ENCODE measurements at regions not wholly inside any gene's neighbourhood (a gene's known extent, or its start where the extent isn't known, plus 50 kb on each side); places are given as distances from the start of the nearest gene placed in this dataset.

GRCh38 chr3:115217292-115217677 lies 70.2 kb upstream of the ZBTB20 start:
- no peak overlapping the region for H3K4me3 ChIP-seq (ENCODE audit: low read depth, low read length)
- no peaks in the 10 kb centered on the region for H3K9me3 ChIP-seq (ENCODE audit: control insufficient read depth, insufficient read depth, low read length)
- TF ChIP-seq CTCF (IDR thresholded peaks at IDR 0.05; ENCODE audit: low read depth, low read length), result no peak
- ChIA-PET POLR2A (interaction anchor here (0.8 kb wide), 1 partner anchor 566 kb away, joined by 3 read pairs; no protein-coding TSS in a partner anchor), CTCF (interaction anchor here (0.6 to 3.4 kb wide), 63 partner anchors 10 to 833 kb away, joined by 3 to 60 read pairs (median 5); partner anchors contain the start of gene GAP43)
- H3K27me3 ChIP-seq (ENCODE audit: control insufficient read depth, insufficient read depth, low read length), result no peaks in the 10 kb centered on the region
- no peak overlapping the region for H3K27ac ChIP-seq (ENCODE audit: low read depth, low read length)
- no peak for DNase-seq (ENCODE audit: low read depth, low spot score)

- TF ChIP-seq CTCF (IDR thresholded peaks at IDR 0.05; ENCODE audit: low read depth, low read length), result peak; percentile 80
- Histone ChIP-seq H3K4me3 (ENCODE audit: low read depth, low read length) (no peak overlapping the region), H3K9me3 (ENCODE audit: control insufficient read depth, insufficient read depth, low read length) (no peaks in the 10 kb centered on the region), H3K27me3 (ENCODE audit: control insufficient read depth, insufficient read depth, low read length) (no peaks in the 10 kb centered on the region), H3K27ac (ENCODE audit: low read depth, low read length) (peak overlapping the region; percentile 41)
- POLR2A ChIA-PET, result interaction anchor here (0.7 to 0.9 kb wide), 3 partner anchors 78 to 566 kb away, joined by 3 read pairs; no protein-coding TSS in a partner anchor
- DNase-seq (ENCODE audit: low read depth, low spot score), result peak; percentile 47
- CTCF ChIA-PET, result interaction anchor here (0.6 to 3.4 kb wide), 71 partner anchors 9 to 834 kb away, joined by 3 to 60 read pairs (median 4); partner anchors contain the start of gene GAP43
Observed at GRCh38 chr3:115217678-115218451, 70.8 kb upstream of the ZBTB20 start.

GRCh38 chr3:115218859-115219258 lies 71.8 kb upstream of the ZBTB20 start:
- H3K27ac ChIP-seq (ENCODE audit: low read depth, low read length), result no peak overlapping the region
- POLR2A ChIA-PET, result no interaction called here
- no peaks in the 10 kb centered on the region for H3K27me3 ChIP-seq (ENCODE audit: control insufficient read depth, insufficient read depth, low read length)
- no peaks in the 10 kb centered on the region for H3K9me3 ChIP-seq (ENCODE audit: control insufficient read depth, insufficient read depth, low read length)
- no peak for DNase-seq (ENCODE audit: low read depth, low spot score)
- CTCF ChIA-PET, result interaction anchor here (0.9 to 3.4 kb wide), 15 partner anchors 18 to 600 kb away, joined by 3 to 60 read pairs (median 16); no protein-coding TSS in a partner anchor
- no peak overlapping the region for H3K4me3 ChIP-seq (ENCODE audit: low read depth, low read length)
- TF ChIP-seq CTCF (IDR thresholded peaks at IDR 0.05; ENCODE audit: low read depth, low read length), result no peak

GRCh38 chr3:115224687-115225086 lies 77.6 kb upstream of the ZBTB20 start:
- Histone ChIP-seq H3K27ac (ENCODE audit: low read depth, low read length) (no peak overlapping the region), H3K4me3 (ENCODE audit: low read depth, low read length) (no peak overlapping the region), H3K9me3 (ENCODE audit: control insufficient read depth, insufficient read depth, low read length) (no peaks in the 10 kb centered on the region), H3K27me3 (ENCODE audit: control insufficient read depth, insufficient read depth, low read length) (no peaks in the 10 kb centered on the region)
- TF ChIP-seq CTCF (IDR thresholded peaks at IDR 0.05; ENCODE audit: low read depth, low read length), result no peak
- POLR2A ChIA-PET, result no interaction called here
- DNase-seq (ENCODE audit: low read depth, low spot score), result no peak
- CTCF ChIA-PET, result no interaction called here

- no peaks in the 10 kb centered on the region for H3K27me3 ChIP-seq (ENCODE audit: control insufficient read depth, insufficient read depth, low read length)
- TF ChIP-seq CTCF (IDR thresholded peaks at IDR 0.05; ENCODE audit: low read depth, low read length), result no peak
- ChIA-PET POLR2A (no interaction called here), CTCF (interaction anchor here (0.7 to 1.3 kb wide), 4 partner anchors 9 to 1531 kb away, joined by 3 to 6 read pairs (median 3); no protein-coding TSS in a partner anchor)
- DNase-seq (ENCODE audit: low read depth, low spot score), result no peak
- no peaks in the 10 kb centered on the region for H3K9me3 ChIP-seq (ENCODE audit: control insufficient read depth, insufficient read depth, low read length)
- H3K4me3 ChIP-seq (ENCODE audit: low read depth, low read length), result no peak overlapping the region
- no peak overlapping the region for H3K27ac ChIP-seq (ENCODE audit: low read depth, low read length)
Observed at GRCh38 chr3:115226844-115227445, 79.9 kb upstream of the ZBTB20 start.

All from AG04450 (cell line).